HL-60 (cell line): ENCODE measurements at regions not wholly inside any gene's neighbourhood (a gene's known extent, or its start where the extent isn't known, plus 50 kb on each side); places are given as distances from the start of the nearest gene placed in this dataset.
A peak's percentile ranks its signal among the peaks of the same experiment; 100 is the strongest.

Experiments
- DNase-seq, 2 experiments: peaks; one replicate each; pipeline ENCODE4 v3.0.0-alpha.2; 2010 to 2020; ENCODE audit warnings: low read depth in 1 of 2, low spot score in 1 of 2
- H3K27ac ChIP-seq: fragments of 250-450 bp; sonication (Bioruptor Pico); replicated peaks from 2 replicates; pipeline ENCODE4 v1.5.1; 2020; ENCODE audit warnings: mild to moderate bottlenecking, moderate library complexity
- H3K27me3 ChIP-seq: fragments of 250-450 bp; sonication (Bioruptor Pico); 2 replicates; pipeline ENCODE4 v1.5.1; 2021; ENCODE audit warnings: mild to moderate bottlenecking, moderate library complexity; ENCODE audit not compliant: insufficient read depth, poor library complexity, severe bottlenecking
- H3K4me3 ChIP-seq: replicated peaks from 2 replicates; pipeline ENCODE4 v1.5.1; 2011; ENCODE audit warnings: mild to moderate bottlenecking, control low read depth, low read length; ENCODE audit not compliant: insufficient read depth
- GABPA ChIP-seq: IDR thresholded peaks from 2 replicates; pipeline ENCODE4 v1.6.1; 2012; ENCODE audit warnings: low read depth
- POLR2AphosphoS5 ChIP-seq: IDR thresholded peaks from 2 replicates; pipeline ENCODE4 v1.6.1; 2012; ENCODE audit warnings: low read depth
- REST ChIP-seq: IDR thresholded peaks from 2 replicates; pipeline ENCODE4 v1.6.1; 2012; ENCODE audit warnings: low read depth; ENCODE audit not compliant: insufficient replicate concordance
- SPI1 ChIP-seq: IDR thresholded peaks from 2 replicates; pipeline ENCODE4 v1.6.1; 2012; ENCODE audit warnings: low read depth, mild to moderate bottlenecking, borderline replicate concordance
- TF ChIP-seq, protein P1 (sequence below): IDR thresholded peaks from one replicate; pipeline ENCODE4 v1.5.1; 2011; ENCODE audit warnings: low read length, control low read depth, inconsistent platforms; ENCODE audit not compliant: insufficient read depth

DNA sequence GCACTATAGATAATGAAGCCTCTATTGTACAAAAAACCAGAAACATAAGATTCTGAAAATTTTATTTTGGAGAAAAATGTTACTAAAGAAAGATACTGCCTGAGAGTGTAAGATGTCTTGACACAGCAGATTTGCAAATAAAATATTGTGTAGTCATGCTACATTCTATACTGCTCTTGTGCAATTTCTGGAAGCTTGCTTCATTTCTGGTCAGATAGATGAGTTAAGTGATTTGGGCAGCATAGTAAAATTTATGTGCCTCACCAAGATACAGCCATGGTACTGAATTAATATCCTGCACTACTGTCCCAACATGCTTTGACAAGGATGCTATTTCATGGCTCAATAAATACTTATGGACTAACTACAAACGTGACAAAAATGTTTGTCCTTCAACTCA lies 55.1 kb upstream of the STARD13 start:
- TF ChIP-seq, protein P1, sequence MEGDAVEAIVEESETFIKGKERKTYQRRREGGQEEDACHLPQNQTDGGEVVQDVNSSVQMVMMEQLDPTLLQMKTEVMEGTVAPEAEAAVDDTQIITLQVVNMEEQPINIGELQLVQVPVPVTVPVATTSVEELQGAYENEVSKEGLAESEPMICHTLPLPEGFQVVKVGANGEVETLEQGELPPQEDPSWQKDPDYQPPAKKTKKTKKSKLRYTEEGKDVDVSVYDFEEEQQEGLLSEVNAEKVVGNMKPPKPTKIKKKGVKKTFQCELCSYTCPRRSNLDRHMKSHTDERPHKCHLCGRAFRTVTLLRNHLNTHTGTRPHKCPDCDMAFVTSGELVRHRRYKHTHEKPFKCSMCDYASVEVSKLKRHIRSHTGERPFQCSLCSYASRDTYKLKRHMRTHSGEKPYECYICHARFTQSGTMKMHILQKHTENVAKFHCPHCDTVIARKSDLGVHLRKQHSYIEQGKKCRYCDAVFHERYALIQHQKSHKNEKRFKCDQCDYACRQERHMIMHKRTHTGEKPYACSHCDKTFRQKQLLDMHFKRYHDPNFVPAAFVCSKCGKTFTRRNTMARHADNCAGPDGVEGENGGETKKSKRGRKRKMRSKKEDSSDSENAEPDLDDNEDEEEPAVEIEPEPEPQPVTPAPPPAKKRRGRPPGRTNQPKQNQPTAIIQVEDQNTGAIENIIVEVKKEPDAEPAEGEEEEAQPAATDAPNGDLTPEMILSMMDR = no peak
- TF ChIP-seq REST = no peak
- TF ChIP-seq SPI1 = no peak
- TF ChIP-seq GABPA = no peak
- no peak for TF ChIP-seq POLR2AphosphoS5
- peak; percentile 65 to 77 for DNase-seq
- no peak overlapping the region for H3K27ac ChIP-seq
- no peaks in the 10 kb centered on the region for H3K27me3 ChIP-seq
- H3K4me3 ChIP-seq = no peak overlapping the region

DNA sequence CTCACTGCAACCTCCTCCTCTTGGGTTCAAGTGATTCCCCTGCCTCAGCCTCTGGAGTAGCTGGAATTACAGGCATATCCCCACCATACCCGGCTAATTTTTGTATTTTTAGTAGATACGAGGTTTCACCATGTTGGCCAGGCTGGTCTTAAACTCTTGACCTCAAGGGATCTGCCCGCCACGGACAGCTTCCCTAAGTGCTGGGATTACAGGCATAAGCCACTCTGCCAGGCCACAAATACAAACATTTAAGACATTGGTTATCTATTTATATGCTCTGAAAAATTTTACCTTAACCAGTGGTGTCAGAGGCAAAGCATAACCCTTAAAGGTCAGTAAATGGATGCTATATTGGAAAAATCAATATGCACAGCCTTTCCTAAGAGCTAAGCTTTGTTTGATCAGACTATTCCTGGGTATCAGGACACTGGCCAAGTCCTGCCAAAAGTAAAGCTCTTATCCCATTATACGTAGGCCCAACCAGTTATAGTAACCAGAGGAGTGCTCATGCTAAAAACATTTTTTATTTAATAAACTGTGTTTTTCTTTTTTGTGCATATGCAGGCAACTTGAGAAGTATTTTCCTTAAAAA lies 56.4 kb upstream of the STARD13 start:
- Histone ChIP-seq H3K27me3 (no peaks in the 10 kb centered on the region), H3K27ac (no peak overlapping the region), H3K4me3 (no peak overlapping the region)
- DNase-seq = no peak
- no peak for TF ChIP-seq REST
- TF ChIP-seq, protein P1 = no peak
- TF ChIP-seq GABPA = no peak
- no peak for TF ChIP-seq SPI1
- no peak for TF ChIP-seq POLR2AphosphoS5

- no peak for DNase-seq
- Histone ChIP-seq H3K27ac (no peak overlapping the region), H3K27me3 (no peaks in the 10 kb centered on the region), H3K4me3 (no peak overlapping the region)
- TF ChIP-seq SPI1 (no peak), GABPA (no peak), POLR2AphosphoS5 (no peak), REST (no peak)
- TF ChIP-seq, protein P1 = no peak
These were observed 60.3 kb upstream of the STARD13 start for GRCh38 chr13:33345842-33346241.
